KOPT-K1 (cell line): ENCODE measurements at regions not wholly inside any gene's neighbourhood (a gene's known extent, or its start where the extent isn't known, plus 50 kb on each side); places are given as distances from the start of the nearest gene placed in this dataset.

Experiments
- H3K27ac ChIP-seq: fragments of 200-600 bp; sonication (generic); 2 replicates; pipeline ENCODE4 v1.5.1; 2016; ENCODE audit warnings: antibody characterized with exemption, mild to moderate bottlenecking, low read depth, low read length; ENCODE audit not compliant: poor library complexity, severe bottlenecking
- H3K36me3 ChIP-seq: fragments of 200-600 bp; sonication (generic); 2 replicates; pipeline ENCODE4 v1.5.1; 2017; ENCODE audit warnings: antibody characterized with exemption, mild to moderate bottlenecking, low read length, moderate library complexity; ENCODE audit not compliant: insufficient read depth
- H3K9me3 ChIP-seq: fragments of 200-600 bp; sonication (generic); 2 replicates; pipeline ENCODE4 v1.5.1; 2017; ENCODE audit warnings: antibody characterized with exemption, low read length, mild to moderate bottlenecking; ENCODE audit not compliant: insufficient read depth, poor library complexity, severe bottlenecking

- Histone ChIP-seq H3K36me3 (no peaks in the 10 kb centered on the region), H3K27ac (no peak overlapping the region), H3K9me3 (no peaks in the 10 kb centered on the region)
Measured at GRCh38 chr4:38503689-38504395, 160.2 kb upstream of the KLF3 start.

GRCh38 chr4:38504396-38504715 is 159.6 kb upstream of the KLF3 start:
- Histone ChIP-seq H3K9me3 (no peaks in the 10 kb centered on the region), H3K27ac (no peak overlapping the region), H3K36me3 (no peaks in the 10 kb centered on the region)

DNA sequence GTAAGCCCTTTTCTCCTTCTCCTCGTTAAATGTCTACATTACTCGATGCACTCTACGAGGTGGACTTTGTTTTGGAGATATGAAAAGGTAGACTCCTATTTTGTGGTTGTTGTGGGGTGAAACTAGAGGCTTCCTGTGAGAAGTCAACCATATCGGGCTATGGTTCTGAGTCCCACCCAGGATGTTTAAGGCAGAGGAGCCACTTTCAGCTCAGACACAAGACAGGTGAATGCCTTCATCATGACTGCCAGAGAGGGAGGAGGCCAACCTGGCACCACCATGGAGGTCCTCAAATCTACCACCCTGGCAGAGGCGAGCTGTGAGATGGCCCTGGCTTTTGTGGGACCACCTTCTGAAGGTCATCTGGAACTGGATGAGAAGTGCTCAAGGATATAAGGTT is 154.4 kb upstream of the KLF3 start:
- Histone ChIP-seq H3K27ac (no peak overlapping the region), H3K36me3 (no peaks in the 10 kb centered on the region), H3K9me3 (no peaks in the 10 kb centered on the region)

- H3K27ac ChIP-seq: no peak overlapping the region
- no peaks in the 10 kb centered on the region for H3K9me3 ChIP-seq
- no peaks in the 10 kb centered on the region for H3K36me3 ChIP-seq
Measured at GRCh38 chr4:38510201-38510600, 153.8 kb upstream of the KLF3 start.

- no peaks in the 10 kb centered on the region for H3K36me3 ChIP-seq
- H3K9me3 ChIP-seq: no peaks in the 10 kb centered on the region
- H3K27ac ChIP-seq: no peak overlapping the region
Measured at GRCh38 chr4:38511702-38512101, 152.3 kb upstream of the KLF3 start.

GRCh38 chr4:38512840-38513239 is 151.2 kb upstream of the KLF3 start:
- H3K27ac ChIP-seq: no peak overlapping the region
- no peaks in the 10 kb centered on the region for H3K36me3 ChIP-seq
- no peaks in the 10 kb centered on the region for H3K9me3 ChIP-seq

DNA sequence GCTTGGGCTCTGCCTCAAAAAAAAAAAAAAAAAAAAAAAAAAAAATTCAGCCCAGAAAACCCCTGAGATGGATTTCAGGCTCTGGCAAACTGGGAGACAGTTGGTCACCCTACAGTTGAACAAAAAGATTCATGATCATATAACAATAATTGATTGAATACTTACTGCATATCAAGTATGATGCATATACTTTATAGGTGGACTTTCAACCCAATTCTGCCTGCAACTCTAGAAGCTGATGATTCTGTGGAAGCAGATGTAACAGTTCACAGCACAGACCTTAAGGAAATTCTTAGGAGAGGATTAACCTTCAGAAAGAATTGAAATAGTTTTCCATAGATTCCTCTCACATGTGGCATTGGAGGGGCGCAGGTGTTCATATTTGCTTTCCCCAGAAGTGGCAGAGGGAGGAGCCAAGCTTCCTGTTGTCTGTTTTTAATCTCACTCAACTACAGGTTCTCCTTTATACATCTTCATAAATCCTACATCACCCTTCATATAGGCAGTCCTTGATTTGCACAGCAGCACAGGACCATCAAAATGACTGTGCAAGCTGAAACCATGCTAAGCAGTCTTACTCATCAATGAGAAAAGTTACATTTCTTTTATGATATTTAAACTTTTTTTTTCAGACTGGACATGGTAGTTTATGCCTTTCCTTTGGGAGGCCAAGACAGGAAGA is 149.4 kb upstream of the KLF3 start:
- H3K36me3 ChIP-seq: no peaks in the 10 kb centered on the region
- no peaks in the 10 kb centered on the region for H3K9me3 ChIP-seq
- no peak overlapping the region for H3K27ac ChIP-seq

- no peaks in the 10 kb centered on the region for H3K9me3 ChIP-seq
- no peak overlapping the region for H3K27ac ChIP-seq
- H3K36me3 ChIP-seq: no peaks in the 10 kb centered on the region
Measured at GRCh38 chr4:38516190-38516589, 147.8 kb upstream of the KLF3 start.

GRCh38 chr4:38519666-38520065 is 144.3 kb upstream of the KLF3 start:
- Histone ChIP-seq H3K27ac (no peak overlapping the region), H3K9me3 (no peaks in the 10 kb centered on the region), H3K36me3 (no peaks in the 10 kb centered on the region)

- no peak overlapping the region for H3K27ac ChIP-seq
- no peaks in the 10 kb centered on the region for H3K9me3 ChIP-seq
- no peaks in the 10 kb centered on the region for H3K36me3 ChIP-seq
Measured at GRCh38 chr4:38523054-38523453, 140.9 kb upstream of the KLF3 start.

- Histone ChIP-seq H3K27ac (no peak overlapping the region), H3K9me3 (no peaks in the 10 kb centered on the region), H3K36me3 (no peaks in the 10 kb centered on the region)
Measured at GRCh38 chr4:38523524-38524448, 140.2 kb upstream of the KLF3 start.

DNA sequence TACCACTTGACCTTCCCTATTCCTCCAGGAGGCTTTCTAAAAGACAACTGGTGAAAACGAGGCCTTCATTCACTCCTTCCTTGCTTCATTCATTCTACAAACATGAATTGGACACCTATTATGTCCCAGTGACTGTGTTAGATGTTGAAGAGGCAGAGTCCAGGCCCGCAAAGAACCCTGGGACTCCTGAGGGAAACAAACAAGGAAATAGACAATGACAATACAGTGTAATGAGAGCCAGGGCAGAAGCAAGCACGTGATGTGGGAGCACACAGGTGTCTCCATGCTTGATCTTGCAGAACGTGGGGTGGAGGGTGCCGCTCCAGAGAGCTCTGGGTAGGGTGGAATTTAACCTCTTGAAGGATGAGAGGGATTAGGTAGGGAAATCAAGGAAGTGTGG is 137.6 kb upstream of the KLF3 start:
- Histone ChIP-seq H3K36me3 (no peaks in the 10 kb centered on the region), H3K9me3 (no peaks in the 10 kb centered on the region), H3K27ac (no peak overlapping the region)

GRCh38 chr4:38529189-38530115 is 134.5 kb upstream of the KLF3 start:
- Histone ChIP-seq H3K36me3 (no peaks in the 10 kb centered on the region), H3K9me3 (no peaks in the 10 kb centered on the region), H3K27ac (no peak overlapping the region)

DNA sequence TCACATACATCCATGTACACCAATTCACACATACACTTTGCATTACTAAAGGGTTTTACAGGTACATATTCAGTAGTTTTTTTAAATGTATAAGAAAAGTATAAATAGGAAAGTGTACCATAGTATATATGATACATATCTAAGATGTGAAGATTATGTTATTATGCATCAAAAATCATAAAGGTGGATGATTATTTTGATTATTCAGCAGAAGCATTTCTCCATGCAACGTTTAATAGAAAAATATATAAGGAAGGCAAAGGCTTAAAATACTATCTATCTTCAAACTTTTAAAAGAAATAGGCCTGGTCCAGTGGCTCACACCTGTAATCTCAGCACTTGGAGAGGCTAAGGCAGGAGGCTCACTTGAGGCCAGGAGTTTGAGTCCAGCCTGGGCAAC is 133.5 kb upstream of the KLF3 start:
- Histone ChIP-seq H3K36me3 (no peaks in the 10 kb centered on the region), H3K9me3 (no peaks in the 10 kb centered on the region), H3K27ac (no peak overlapping the region)
